ENCODE measurements at regions not wholly inside any gene's neighbourhood (a gene's known extent, or its start where the extent isn't known, plus 50 kb on each side); places are given as distances from the start of the nearest gene placed in this dataset.

DNA sequence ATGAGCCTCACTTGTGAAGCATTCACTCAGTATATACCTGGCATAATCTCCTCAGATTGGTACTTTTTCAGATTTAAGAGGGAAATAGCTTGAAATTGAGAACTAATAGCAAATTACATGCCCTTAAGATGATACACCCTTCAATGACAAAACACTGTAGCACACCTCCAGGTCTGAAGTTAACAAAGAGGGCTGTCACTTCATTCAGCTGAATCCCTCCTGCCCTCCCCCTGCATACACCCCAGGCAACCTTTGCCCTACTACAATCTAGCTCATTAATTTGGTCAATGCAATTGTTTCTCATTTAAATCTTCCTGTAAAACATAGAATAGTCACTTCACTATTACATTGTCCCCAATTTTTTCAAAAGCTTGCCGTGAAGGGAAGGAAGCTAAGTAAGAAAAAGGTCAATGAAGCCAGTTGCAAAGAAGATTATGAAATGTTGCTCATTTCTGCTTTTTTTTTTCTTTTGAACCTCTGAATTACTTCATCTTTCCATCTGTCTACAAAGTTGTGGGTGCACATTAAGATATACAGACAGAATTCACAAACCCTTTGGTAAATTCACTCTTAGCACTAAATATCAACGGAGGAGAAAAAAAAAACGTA lies 294.8 kb upstream of the PTGER4 start:
- DNase-seq = no peak

GRCh38 chr5:40383749-40384651 lies 295.7 kb upstream of the PTGER4 start:
- no peak for DNase-seq

DNA sequence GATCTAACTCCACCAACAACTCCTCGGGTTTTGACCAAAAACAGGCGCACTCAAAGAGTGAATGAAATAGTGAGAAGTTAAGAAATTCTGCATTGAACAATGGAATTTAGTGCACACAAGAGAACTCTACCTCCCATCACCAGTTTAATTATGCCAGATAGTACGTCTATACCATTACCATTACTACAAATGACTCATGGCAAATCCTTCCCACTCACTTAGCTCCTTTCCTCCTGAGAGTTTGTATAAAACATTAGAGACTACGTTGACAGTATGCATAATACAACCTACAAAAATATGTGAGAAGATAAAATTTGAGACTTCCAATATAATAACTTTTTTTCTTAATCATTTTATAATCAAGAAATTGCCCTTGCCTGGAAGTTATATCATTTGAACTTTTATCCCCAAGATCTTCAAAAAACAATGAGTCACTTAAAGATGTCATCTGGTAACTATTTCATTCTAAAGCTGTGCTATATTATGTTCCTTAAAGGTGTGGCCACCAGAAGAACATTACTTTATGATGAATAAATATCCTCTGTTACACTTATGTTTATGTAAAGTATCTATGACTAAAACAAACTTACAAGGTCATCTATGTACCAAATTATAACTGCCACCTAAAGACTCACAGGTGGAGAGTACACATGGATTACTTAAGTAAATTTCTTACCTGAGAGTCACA lies 297.9 kb upstream of the PTGER4 start:
- DNase-seq = no peak

DNA sequence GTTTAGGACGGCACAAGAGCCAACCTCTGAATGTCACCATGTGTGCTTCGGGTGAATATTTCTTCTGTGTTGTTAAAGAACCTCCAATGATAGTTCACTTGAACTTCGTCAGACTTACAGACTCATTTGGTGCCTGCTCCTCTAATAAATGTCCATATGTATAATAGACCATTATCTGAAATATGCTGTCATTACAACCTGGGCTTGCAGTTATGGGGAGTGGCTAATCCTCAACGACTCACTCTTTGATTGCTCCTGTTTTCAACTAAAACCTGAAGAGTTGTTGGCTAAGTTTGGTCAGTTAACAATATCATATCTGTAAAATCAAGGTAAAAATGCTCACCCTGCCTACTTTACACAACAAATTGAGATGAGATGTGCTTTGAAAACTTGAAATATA lies 298.7 kb upstream of the PTGER4 start:
- DNase-seq = no peak

DNA sequence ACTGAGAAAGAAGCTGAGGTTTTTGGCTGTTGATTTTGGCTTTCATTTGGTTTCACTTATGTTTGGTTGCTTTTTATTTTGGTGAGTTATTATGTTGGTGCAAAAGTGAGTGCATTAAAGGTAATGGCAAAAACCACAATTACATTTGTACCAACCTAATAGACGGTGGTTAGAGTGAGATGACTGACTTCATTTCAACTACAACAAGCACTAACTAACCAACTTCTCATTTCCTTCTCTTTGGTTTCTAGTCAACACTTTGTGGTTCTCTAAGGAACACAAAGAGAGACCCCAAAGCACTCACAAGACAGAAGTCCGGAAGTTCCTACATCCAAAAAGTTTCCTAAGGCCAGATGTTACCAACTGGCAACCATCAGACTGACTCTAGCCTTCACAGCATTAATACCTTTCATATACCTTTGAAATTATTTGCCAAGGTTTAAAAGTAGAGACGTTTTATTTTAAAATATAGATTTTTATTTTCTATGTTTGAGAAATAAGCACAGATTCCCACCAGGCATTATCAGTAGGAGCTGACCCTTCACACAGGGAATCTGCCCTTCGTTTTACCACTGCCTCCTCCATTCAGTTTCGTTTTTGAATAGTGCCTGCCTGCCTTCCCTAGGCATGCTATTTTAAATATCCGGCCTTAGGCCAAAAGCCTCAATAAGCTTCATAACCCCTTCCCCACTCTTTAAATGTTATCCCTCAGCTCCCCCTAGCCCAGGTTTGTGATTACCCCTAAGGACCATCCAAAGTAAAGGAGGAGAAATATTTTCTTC lies 301.1 kb upstream of the PTGER4 start:
- no peak for DNase-seq

- DNase-seq = no peak
Measured at GRCh38 chr5:40376566-40376965, 303.1 kb upstream of the PTGER4 start.

GRCh38 chr5:40374853-40375252 lies 304.9 kb upstream of the PTGER4 start:
- DNase-seq = no peak

GRCh38 chr5:40368200-40368599 lies 311.5 kb upstream of the PTGER4 start:
- no peak for DNase-seq

DNA sequence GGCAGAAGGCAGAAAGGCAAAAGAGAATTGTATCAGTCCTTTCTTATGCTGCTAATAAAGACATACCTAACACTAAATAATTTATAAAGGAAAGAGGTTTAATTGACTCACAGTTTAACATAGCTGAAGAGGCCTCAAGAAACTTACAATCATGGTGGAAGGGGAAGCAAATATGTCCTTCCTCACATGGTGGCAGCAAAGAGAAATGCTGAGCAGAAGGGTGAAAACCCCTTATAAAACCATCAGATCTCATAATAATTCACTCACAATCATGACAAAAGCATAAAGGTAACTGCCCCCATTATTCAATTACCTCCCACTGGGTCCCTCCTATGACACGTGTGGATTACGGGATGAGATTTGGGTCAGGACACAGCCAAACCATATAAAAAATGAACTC lies 312.5 kb upstream of the PTGER4 start:
- no peak for DNase-seq

GRCh38 chr5:40365342-40366330 lies 314.1 kb upstream of the PTGER4 start:
- DNase-seq = no peak

- no peak for DNase-seq
Measured at GRCh38 chr5:40364441-40364840, 315.3 kb upstream of the PTGER4 start.

DNA sequence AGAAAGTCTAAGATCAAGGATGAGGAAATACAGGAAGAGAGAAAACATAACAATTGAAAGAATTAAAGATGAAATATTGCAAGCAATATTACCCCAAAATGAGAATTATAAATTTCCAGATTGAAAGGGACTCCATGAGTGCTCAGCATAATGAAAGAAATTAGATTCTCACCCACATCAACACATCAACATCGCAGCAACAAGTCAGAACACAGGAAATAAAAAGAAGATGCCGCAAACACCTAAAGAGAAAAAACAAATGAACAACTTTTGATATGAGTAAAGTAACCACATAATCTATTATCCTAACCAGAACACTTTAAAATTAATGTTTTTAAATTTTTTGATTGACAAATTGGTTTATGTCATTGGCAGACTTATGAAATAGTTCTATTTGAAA lies 318.3 kb upstream of the PTGER4 start:
- no peak for DNase-seq

GRCh38 chr5:40360685-40361084 lies 319.0 kb upstream of the PTGER4 start:
- no peak for DNase-seq

- no peak for DNase-seq
Measured at GRCh38 chr5:40359832-40360231, 319.9 kb upstream of the PTGER4 start.

DNA sequence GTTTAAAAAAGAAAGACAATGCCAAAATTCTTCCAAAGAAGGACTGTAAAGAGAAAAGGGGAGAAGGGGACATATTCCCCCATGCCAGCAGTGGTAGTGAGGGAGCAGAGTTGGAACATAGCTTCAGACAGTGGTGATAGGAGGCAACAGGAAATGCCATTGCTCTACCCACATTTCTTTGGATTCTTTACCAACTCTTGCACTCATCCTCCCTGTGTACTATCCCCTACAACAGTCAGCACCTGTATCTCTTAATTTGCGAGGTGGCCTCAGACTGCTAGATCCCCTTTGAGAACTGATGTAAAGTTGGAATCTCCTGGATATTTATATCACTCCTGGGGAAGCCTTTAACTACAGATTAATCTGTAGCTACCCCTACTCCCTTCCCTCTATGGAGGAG lies 320.6 kb upstream of the PTGER4 start:
- DNase-seq = no peak

DNA sequence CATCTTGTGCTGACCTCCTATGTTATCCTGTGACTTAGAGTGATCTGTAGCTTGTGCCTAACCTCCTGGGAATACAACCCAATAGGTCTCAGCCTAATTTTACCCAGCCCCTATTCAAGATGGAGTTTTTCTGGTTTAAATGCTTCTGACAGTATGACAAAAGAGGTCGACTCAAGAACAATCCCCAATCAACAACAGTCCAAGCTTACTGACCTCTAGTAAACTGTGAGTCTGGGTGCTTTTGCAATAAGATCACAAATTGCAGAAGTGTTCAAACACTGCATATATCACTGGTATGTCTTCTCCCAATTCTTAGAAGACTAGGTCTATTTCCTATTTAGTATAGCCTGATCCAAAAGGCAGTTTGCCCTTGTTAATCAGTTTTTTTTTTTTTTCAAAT lies 323.5 kb upstream of the PTGER4 start:
- no peak for DNase-seq

DNA sequence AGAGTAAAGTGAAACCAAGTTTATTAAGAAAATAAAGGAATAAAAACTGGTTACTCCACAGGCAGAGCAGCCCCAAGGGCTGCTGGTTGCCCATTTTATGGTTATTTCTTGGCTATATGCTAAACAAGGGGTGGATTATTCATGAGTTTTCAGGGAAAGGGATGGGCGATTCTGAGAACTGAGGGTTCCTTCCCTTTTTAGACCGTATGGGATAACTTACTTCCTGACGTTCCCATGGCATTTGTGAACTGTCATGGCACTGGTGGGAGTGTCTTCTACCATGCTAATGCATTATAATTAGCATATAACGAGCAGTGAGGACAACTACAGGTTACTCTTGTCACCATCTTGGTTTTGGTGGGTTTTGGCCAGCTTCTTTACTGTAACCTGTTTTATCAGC lies 323.9 kb upstream of the PTGER4 start:
- DNase-seq = no peak

GRCh38 chr5:40355181-40355580 lies 324.5 kb upstream of the PTGER4 start:
- DNase-seq = no peak

DNA sequence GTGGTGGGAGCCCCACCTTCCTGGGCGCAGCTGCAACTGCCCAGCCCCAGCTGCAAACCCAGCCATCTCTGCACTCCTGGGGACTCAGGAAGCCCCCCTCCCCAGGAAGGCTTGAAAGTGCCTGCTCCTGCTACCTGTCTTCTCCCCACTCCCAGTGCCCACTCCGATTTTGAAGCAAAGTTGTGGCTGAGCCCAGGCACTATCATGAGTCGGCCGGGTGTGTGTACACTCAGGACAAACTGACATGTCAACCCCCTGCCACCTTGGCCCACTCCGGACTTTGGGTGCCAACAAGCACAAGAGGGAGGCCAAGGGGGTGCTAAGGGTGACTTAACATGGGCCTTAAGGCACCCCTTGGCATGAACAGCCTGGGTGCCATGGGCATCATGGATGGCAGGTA lies 325.5 kb upstream of the PTGER4 start:
- no peak for DNase-seq

DNA sequence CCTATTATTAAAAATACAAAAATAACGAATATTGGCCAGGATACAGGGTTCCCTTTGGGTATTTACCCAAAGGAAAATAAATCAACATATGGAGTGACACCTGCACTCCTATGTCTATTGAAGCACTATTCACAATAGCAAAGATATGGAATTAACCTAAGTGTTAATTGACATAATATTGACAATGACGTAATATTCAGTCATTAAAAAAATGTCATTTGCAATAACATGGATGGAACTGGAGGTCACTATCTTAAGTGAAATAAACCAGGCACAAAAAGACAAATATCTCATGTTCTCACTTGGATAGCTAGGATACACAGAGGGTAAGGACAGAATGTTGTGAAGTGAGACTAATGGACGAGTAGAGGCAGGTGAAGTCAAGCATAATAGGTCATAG lies 326.3 kb upstream of the PTGER4 start:
- DNase-seq = no peak

DNA sequence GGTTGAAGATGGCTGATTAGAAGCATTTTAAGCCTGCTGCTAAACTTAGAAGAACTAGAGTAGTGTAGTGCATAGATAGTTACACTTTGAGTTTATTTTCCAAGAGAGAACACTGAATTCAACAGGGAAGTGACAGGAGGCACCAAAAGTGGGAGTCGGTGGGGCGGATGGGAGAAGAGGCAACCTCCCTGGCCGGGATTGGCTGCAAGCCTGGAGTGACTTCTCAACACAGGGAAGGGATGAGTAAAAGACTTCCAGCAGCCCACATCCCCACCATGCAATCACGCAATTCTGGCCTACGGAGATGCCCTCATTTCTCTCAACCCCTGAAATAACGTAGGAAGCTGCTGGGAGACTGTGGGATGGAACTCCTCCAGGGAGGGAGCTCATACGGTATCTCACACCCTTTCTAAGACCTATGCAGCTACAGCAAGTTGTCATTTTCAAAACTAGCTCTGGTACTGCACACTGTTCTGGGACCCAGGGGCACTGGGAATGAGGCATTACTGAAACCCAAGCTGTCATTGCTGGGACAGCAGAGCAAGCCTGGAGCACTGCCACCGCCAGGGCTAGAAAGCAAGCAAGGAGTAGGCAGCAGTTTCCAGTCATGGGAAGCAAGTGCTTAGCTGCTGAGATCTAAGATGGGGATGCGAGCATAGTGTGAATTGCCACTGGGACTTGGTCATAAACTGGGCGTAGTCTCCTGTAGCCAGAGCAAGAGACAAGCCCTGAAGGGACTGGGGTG lies 331.6 kb upstream of the PTGER4 start:
- DNase-seq = no peak
